Skeletal muscle satellite cell (primary cell): ENCODE measurements at regions not wholly inside any gene's neighbourhood (a gene's known extent, or its start where the extent isn't known, plus 50 kb on each side); places are given as distances from the start of the nearest gene placed in this dataset.

Source experiments
- H3K27me3 ChIP-seq: 2 replicates; pipeline ENCODE4 v1.7.0; 2013; ENCODE audit warnings: low read length; ENCODE audit not compliant: control insufficient read depth, insufficient read depth
- H3K36me3 ChIP-seq: 2 replicates; pipeline ENCODE4 v1.7.0; 2013; ENCODE audit warnings: mild to moderate bottlenecking, control low read depth, low read length; ENCODE audit not compliant: insufficient read depth
- H3K4me1 ChIP-seq: 2 replicates; pipeline ENCODE4 v1.7.0; 2013; ENCODE audit warnings: low read length; ENCODE audit not compliant: control insufficient read depth, insufficient read depth
- H3K4me2 ChIP-seq: 2 replicates; pipeline ENCODE4 v1.7.0; 2013; ENCODE audit warnings: mild to moderate bottlenecking, low read length
- H3K4me3 ChIP-seq: 2 replicates; pipeline ENCODE4 v1.7.0; 2013; ENCODE audit warnings: low read length
- H3K9ac ChIP-seq: 2 replicates; pipeline ENCODE4 v1.7.0; 2013; ENCODE audit warnings: mild to moderate bottlenecking, low read depth, low read length, moderate library complexity
- H3K9me3 ChIP-seq: replicated peaks from 2 replicates; pipeline ENCODE4 v1.7.0; 2013; ENCODE audit warnings: mild to moderate bottlenecking, control low read depth, low read length

- Histone ChIP-seq H3K4me1 (peaks cover 22% of the 10 kb centered on the region), H3K36me3 (no peaks in the 10 kb centered on the region), H3K9ac (no peak overlapping the region), H3K27me3 (no peaks in the 10 kb centered on the region), H3K4me2 (no peak overlapping the region), H3K4me3 (no peak overlapping the region), H3K9me3 (no peaks in the 10 kb centered on the region)
Observed at GRCh38 chr18:67665266-67665665, 148.7 kb upstream of the DSEL start.

GRCh38 chr18:67662996-67663395, 146.5 kb upstream of the DSEL start:
- Histone ChIP-seq H3K9me3 (no peaks in the 10 kb centered on the region), H3K27me3 (no peaks in the 10 kb centered on the region), H3K9ac (no peak overlapping the region), H3K4me3 (no peak overlapping the region), H3K4me1 (peaks cover 10% of the 10 kb centered on the region), H3K36me3 (no peaks in the 10 kb centered on the region), H3K4me2 (no peak overlapping the region)

GRCh38 chr18:67661555-67661954, 145.0 kb upstream of the DSEL start:
- Histone ChIP-seq H3K4me3 (no peak overlapping the region), H3K27me3 (no peaks in the 10 kb centered on the region), H3K9ac (no peak overlapping the region), H3K4me2 (no peak overlapping the region), H3K4me1 (peaks cover 10% of the 10 kb centered on the region), H3K9me3 (no peaks in the 10 kb centered on the region), H3K36me3 (no peaks in the 10 kb centered on the region)

GRCh38 chr18:67654101-67654500, 137.6 kb upstream of the DSEL start:
- no peaks in the 10 kb centered on the region for H3K4me1 ChIP-seq
- no peaks in the 10 kb centered on the region for H3K36me3 ChIP-seq
- H3K4me3 ChIP-seq, result no peak overlapping the region
- H3K27me3 ChIP-seq, result no peaks in the 10 kb centered on the region
- H3K4me2 ChIP-seq, result no peak overlapping the region
- H3K9me3 ChIP-seq, result no peaks in the 10 kb centered on the region
- H3K9ac ChIP-seq, result no peak overlapping the region

- Histone ChIP-seq H3K9ac (no peak overlapping the region), H3K4me1 (no peaks in the 10 kb centered on the region), H3K27me3 (no peaks in the 10 kb centered on the region), H3K4me2 (no peak overlapping the region), H3K36me3 (no peaks in the 10 kb centered on the region), H3K4me3 (no peak overlapping the region), H3K9me3 (no peaks in the 10 kb centered on the region)
Observed at GRCh38 chr18:67652288-67652687, 135.8 kb upstream of the DSEL start.

- Histone ChIP-seq H3K4me1 (no peaks in the 10 kb centered on the region), H3K36me3 (no peaks in the 10 kb centered on the region), H3K9me3 (no peaks in the 10 kb centered on the region), H3K27me3 (no peaks in the 10 kb centered on the region), H3K4me3 (no peak overlapping the region), H3K9ac (no peak overlapping the region), H3K4me2 (no peak overlapping the region)
Observed at GRCh38 chr18:67651438-67651837, 134.9 kb upstream of the DSEL start.

GRCh38 chr18:67650686-67651385, 134.3 kb upstream of the DSEL start:
- H3K4me2 ChIP-seq, result no peak overlapping the region
- no peaks in the 10 kb centered on the region for H3K27me3 ChIP-seq
- no peaks in the 10 kb centered on the region for H3K36me3 ChIP-seq
- no peak overlapping the region for H3K4me3 ChIP-seq
- no peaks in the 10 kb centered on the region for H3K4me1 ChIP-seq
- no peaks in the 10 kb centered on the region for H3K9me3 ChIP-seq
- H3K9ac ChIP-seq, result no peak overlapping the region

- Histone ChIP-seq H3K9ac (no peak overlapping the region), H3K27me3 (no peaks in the 10 kb centered on the region), H3K9me3 (no peaks in the 10 kb centered on the region), H3K4me1 (no peaks in the 10 kb centered on the region), H3K4me3 (no peak overlapping the region), H3K4me2 (no peak overlapping the region), H3K36me3 (no peaks in the 10 kb centered on the region)
Observed at GRCh38 chr18:67646890-67647289, 130.4 kb upstream of the DSEL start.

GRCh38 chr18:67644226-67644625, 127.7 kb upstream of the DSEL start:
- Histone ChIP-seq H3K36me3 (no peaks in the 10 kb centered on the region), H3K4me3 (no peak overlapping the region), H3K9ac (no peak overlapping the region), H3K4me2 (no peak overlapping the region), H3K27me3 (no peaks in the 10 kb centered on the region), H3K9me3 (no peaks in the 10 kb centered on the region), H3K4me1 (no peaks in the 10 kb centered on the region)

GRCh38 chr18:67639872-67640271, 123.4 kb upstream of the DSEL start:
- Histone ChIP-seq H3K9ac (no peak overlapping the region), H3K4me2 (no peak overlapping the region), H3K36me3 (no peaks in the 10 kb centered on the region), H3K4me1 (no peaks in the 10 kb centered on the region), H3K27me3 (no peaks in the 10 kb centered on the region), H3K9me3 (no peaks in the 10 kb centered on the region), H3K4me3 (no peak overlapping the region)

GRCh38 chr18:67636597-67637385, 120.3 kb upstream of the DSEL start:
- H3K4me3 ChIP-seq, result no peak overlapping the region
- no peak overlapping the region for H3K9ac ChIP-seq
- no peaks in the 10 kb centered on the region for H3K27me3 ChIP-seq
- no peaks in the 10 kb centered on the region for H3K4me1 ChIP-seq
- no peaks in the 10 kb centered on the region for H3K9me3 ChIP-seq
- H3K36me3 ChIP-seq, result no peaks in the 10 kb centered on the region
- H3K4me2 ChIP-seq, result no peak overlapping the region
